GM19025 (cell line): ENCODE measurements at regions not wholly inside any gene's neighbourhood (a gene's known extent, or its start where the extent isn't known, plus 50 kb on each side); places are given as distances from the start of the nearest gene placed in this dataset.
"Not testable (repeated sequence)": the region's sequence is repeated elsewhere in the genome, so short reads cannot be mapped to it uniquely, and the experiment has no call there.

Source experiments
- ATAC-seq: cut with Tn5 transposase; IDR thresholded peaks from one replicate; pipeline ENCODE4 v1.9.1; 2021; ENCODE audit warnings: mild to moderate bottlenecking, low read depth, moderate library complexity; ENCODE audit not compliant: unreplicated experiment

DNA sequence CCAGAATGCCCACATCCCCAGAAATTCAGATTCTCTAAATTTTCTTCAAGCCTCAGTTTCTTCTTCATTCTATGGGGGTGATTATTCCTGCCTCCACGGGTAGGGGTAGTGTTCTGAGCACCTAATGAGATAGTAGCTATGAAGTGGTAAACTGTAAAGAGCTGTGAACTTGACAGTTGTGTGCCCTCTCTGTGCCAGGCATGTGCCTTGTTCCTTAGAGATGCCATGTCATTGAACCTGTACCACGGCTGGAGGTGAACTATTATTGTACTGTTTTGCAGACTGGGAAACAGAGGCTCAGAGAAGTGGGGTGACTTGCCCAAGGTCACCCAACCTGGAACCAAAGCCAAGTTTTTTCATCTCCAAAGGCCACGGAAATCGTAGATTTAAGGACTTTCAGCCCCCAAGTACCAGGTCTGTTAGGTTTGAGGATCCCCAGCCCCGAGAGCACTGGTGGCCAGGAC lies 67.7 kb upstream of the SIRPA start:
- no peak for ATAC-seq

DNA sequence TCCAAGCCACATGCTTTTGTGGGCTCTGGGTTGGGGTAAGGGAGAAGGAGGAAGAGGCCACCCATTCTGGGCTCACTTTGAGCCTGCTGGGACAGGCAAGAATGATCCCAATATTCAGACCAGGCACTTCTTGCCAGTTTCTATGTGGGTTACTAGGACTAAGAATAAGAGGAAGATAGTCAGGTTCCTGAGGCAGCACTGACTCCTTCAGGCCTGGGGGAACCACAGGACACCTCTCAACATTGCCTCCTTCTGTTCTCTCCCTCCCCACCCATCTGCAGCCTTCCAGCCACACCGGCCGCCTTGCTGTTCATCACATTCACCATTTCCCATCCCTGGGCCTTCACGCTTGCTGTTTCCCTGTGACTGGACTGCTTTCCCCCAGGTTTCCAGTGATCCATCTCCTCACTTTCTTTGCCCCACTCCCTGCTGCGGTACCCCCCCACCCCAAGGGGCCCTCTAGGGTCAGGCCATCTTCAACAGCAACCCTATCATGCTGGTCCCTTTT lies 69.2 kb upstream of the SIRPA start:
- no peak for ATAC-seq

DNA sequence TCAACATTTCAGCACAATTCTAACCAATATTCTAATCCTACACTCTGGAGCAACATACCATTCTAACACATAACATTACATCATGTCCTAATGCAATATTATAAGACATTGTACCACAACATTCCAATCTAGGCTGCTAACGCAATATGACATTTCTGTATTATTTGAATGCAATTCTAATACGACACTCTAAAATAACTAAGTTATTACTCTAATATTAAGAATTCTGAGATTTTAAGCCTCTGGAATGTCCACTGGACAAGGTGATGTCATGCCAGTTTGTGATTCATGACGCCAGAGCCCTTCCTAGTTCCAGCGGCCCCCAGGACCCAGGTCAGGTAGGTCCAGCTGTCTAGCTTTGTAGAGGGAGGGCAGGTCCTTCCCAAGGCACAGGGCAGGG lies 69.7 kb upstream of the SIRPA start:
- ATAC-seq: no peak

DNA sequence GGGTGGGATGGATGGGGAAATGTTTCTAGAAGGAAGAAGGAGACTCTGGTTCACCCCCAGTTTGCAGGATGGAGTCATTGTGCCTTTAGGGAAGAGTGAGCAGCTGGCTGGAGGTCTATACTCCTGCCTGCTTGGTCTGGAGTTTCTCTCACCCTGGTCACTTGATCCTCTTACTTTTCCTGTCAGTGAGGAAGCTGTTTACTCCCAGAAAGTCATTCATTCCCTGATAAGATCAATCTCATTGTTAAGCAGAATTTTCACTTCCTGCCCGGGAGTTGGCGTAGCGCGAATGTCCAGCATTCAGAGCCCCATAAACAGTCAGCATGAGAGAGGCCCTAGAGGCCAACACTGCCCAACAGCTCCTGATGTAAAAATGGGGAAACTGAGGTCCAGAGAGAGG lies 70.4 kb upstream of the SIRPA start:
- no peak for ATAC-seq

- ATAC-seq: no peak
These were observed 71.0 kb upstream of the SIRPA start for GRCh38 chr20:1824181-1824580.

GRCh38 chr20:1823450-1823844 lies 71.8 kb upstream of the SIRPA start:
- ATAC-seq: no peak

DNA sequence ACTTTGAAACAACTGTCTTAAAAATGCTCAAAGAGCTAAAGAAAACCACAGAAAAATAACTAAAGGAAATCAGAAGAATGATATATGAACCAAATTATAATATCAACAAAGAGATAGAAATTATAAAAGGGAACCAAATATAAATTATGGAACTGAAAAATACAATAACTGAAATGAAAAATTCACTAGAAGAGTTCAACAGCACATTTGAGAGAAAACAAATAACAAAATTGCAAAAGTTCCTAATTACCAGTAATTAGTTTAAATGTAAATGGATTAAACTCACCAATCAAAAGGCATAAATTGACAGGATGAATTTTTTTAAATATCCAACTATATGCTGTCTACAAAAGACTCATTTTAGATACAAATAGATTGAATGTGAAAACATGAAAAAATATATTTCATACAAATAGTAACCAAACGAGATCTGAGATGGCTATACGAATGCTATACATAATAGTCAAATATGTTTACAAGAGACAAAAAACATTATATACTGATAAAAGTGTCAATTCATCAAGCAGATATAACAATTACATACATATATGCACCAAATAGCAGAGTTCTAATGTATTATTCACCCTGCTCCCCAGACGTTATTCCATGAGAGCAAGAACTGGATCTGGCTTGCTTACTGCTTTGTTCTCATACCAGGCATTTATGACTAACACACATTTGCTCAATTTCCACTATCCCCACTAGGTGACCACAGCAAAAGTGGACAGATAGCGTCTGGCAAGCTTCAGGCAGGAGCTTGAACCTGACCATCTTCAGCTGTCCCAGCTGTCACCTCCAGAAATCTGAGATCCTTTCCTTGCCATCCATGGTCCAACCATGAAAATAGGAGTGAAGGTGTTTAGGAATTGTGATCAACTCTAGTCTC lies 72.4 kb upstream of the SIRPA start:
- ATAC-seq: no peak

DNA sequence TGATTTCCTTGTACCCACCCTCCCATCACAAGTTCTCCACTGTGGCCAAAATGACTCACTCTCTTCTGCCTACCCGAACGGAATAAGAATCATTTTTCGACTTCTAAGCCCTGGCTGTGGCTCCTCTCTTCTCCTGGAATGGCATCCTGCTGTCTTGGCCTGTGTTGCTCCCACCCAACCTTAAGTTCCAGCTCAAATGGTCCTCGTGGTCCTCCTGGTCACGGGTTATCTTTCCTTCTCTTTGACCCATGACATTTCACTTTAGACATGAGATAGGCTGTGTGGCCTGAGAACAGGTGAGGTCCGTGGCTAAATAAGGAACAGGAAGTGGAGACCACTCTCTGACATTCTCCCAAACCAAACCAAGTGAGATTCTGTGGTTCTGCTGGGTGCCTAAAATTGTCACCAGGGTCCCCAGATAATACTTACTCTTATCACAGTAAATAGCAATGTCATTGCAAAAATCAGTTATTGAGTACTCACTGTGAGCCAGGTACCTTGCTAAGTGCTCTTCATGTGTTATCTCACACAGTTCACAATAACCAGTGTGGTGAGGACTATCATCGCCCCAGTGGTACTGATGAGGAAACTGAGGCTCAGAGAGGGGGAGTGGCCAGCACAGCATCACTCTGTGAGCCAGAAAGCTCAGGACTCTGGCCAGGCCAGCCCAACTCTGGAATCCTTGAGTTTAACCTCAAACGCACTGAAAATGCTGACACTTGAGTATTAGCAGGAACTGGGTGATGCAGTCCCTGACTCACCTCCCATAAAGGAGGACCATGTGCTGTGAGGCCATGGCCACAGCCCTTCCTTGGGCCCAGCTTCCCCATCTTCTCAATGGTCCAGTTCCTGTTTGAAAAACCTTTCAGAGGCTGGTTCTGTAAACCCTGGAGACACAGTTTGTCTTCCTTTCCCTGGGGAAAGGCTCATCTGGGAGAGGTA lies 74.8 kb upstream of the SIRPA start:
- ATAC-seq: no peak

DNA sequence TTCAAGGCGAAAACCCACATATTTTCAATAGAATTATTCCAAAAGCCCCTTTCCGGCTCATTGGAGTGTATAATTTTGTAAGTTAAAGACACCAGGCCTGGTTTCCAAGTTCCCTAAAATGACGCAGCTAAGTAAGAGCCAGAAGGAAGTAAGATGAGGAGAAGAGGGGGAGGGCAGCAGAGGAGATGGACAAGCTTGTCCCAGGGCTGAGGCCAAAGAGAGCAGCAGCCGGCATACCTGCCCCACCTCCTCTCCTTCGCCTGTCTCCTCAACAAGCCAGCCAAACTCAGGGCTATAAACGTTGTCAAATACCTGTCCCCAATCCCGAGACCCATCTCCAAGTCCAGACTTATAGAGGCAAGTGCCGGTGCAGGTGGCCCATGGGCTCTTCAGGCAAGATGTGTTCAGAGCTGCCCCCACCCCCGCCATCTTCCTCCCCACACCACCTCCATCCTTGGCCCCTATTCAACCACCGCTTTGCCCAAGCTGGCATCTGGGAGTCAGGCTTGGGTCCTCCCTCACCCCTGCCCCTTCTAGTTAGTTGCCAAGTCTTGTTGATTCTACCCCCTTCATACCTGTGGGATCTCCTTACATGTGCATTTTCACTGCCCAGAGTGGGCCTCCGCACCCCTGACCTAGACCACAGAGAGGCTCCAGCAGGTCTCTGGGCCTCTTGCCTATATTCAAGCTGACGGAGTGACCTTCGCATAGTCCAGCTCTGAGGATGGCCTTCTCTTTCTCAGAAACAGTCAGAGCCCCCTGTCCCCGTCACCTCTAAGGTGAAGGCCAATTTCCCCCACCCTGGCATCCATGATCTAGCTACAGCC lies 75.7 kb upstream of the SIRPA start:
- no peak for ATAC-seq

GRCh38 chr20:1818895-1819294 lies 76.3 kb upstream of the SIRPA start:
- no peak for ATAC-seq

DNA sequence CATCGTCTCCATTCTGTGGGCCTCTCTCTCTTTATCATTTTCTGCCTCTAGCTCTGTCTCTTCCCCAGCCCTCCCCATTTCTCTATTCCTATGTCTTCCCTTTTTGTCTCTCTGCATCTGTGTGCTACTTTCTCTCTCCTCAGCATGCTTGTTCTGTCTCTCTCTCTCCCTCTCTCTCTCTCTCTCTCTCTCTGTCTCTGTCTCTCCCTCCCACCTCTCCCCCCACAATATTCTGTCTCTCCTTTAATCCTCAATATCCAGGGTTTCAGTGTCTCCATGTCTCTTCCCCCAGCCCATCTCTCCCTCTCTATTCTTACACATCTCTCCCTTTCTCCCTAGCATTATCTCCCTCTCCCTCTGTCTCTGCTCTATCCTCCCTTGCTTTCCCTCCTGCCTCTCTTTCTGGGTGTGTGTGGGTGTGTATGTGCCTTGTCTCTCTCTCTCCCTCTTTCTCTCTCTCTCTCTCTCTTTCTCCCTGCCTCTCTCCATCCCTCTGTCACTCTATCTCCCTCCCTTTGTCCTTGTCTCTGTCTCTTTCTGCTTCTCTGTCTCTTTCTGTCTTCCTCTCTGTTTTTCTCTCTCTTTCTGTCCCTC lies 76.9 kb upstream of the SIRPA start:
- no peak for ATAC-seq

GRCh38 chr20:1817577-1818211 lies 77.5 kb upstream of the SIRPA start:
- ATAC-seq: no peak

- no peak for ATAC-seq
These were observed 78.5 kb upstream of the SIRPA start for GRCh38 chr20:1816384-1817381.

DNA sequence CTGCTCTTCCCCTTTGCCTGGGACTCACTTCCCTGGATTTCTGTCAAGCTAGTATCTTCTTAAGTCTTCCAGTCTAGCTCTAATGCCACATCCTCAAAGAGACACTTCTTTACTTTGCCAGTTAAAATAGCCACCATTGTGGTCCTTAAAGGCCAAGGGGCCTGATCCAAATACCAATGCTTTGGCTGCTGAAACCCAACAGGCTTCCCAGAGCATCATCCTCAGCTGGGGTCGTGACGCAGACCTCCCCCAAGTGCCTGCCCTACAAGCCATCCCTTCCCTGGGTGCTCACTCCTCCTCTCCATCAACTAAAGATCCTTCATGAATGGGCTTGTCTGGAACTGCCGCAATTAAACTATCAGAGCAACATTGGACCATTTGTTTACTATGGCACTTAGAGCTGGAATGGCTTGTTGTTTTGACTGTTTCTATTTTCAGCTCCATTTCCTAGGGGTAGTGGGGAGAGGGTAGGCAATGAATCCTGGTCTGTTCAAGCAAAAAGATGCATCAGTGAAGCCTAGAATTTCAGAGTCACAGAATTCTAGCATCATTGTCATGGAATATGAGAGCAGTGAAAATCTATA lies 79.6 kb upstream of the SIRPA start:
- no peak for ATAC-seq

DNA sequence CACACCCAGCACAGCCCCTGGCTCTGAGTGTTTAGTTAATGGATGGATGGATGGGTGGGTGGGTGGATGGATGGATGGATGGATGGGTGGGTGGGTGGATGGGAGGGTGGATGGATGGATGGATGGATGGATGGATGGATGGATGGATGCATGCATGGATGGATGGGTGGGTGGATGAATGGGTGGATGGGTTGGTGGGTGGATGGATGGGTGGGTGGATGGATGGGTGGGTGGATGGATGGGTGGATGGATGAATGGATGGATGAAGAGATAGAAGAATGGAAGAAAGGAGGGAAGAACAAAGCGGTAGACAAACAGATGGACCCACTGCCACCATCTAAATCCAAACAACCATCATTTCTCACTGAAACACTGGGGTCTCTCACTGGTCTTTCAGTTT lies 80.3 kb upstream of the SIRPA start:
- not testable (repeated sequence) for ATAC-seq

DNA sequence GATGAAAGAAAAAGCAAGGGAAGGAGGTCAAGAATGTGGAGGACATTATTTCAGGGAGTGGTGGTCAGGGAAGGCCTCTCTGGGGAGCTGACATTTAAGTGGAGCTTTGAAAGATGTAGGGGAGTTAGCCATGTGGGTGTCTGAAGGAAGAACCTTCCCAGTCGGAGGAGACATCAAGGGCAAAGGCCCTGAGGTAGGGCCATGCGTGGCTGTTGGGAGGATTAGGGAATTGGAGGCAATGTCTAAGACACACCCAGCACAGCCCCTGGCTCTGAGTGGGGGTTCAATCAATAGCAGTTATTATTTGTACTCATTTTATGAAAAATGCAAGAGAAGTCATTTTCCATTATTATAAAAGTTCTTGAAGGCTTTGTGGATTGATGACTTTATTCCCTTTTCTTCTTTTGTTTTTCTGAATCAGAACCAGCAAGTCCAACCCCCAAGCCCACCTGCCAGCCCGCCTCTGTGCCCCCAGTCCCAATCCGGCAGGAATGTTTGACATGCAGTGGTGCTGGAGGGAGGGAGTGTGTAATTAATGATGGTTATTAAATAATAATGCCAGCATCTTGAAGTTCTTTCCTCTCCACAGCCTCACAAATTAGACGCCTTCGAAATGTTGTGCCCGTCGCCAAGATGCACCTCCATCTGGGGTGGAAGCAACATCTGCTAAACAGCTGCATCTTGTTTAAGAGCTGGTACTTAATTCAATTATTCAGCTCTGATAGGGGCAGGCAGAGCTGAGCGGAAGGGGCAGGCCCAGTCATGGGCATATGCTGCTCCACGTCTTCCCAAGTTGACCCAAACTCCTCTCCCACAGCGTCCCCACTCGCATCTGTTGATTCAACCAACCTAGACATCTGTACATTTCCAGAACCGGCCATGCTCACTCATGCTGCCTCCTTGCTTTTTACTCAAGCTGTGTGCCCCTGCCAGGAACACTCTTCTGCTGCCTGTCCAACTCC lies 81.3 kb upstream of the SIRPA start:
- no peak for ATAC-seq

- no peak for ATAC-seq
These were observed 82.1 kb upstream of the SIRPA start for GRCh38 chr20:1813101-1813529.
